ENCODE measurements at regions not wholly inside any gene's neighbourhood (a gene's known extent, or its start where the extent isn't known, plus 50 kb on each side); places are given as distances from the start of the nearest gene placed in this dataset.

DNA sequence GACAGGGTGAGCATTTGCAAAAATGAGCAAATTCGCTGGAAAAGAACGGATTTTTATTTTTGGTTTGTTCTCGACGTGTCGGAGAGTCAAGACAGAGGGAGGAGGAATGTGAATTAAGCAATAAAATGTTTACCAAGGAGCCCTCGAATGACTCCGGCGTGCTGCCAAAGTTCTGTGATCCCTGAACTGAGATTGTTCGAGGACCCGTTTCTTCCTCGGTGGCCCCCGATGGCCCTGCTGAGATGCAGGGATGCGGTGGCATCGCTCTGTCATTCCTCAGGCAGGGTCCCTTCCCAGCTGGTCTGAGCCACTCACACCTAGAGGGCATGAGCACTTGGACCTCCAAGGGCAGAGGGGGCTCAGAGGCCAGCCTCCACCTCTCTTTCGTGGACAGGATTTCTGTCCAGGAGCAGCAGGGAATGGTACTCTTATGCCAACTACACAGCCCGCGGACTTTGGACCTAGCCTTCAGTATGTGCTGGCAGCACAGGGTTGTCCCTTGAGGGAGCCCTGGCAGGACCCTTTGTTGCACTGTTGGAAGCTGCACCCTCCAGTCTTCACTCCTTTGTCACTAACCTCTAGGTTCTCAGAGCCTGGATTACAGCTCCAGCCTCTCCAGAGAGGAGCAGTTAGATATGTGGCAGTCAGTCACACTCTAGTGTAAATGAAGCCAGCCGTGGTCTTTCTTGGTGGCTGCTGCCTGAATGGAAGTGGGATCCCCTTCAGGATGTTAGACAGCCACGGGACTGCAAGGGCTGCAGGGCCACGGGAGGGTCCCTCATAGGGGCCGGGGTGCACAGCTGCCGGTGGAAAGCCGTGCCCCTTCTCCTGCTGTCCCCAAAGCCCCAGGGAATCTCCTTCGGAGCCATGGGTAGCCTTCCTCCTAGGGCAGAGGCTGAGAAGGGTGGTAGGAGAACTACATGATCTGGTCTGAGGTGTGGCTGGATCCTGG, 109.4 kb upstream of the ANO1 start:
- Mint-ChIP-seq H3K27me3 (ENCODE audit: low read depth) (peaks cover 14% of the 10 kb centered on the region), H3K36me3 (ENCODE audit: insufficient read depth in 1 of 3, low read depth in 3 of 3) (no peaks in the 10 kb centered on the region), H3K4me3 (no peak overlapping the region), H3K27ac (no peak overlapping the region), H3K9me3 (no peaks in the 10 kb centered on the region), H3K4me1 (peaks cover 28 to 34% of the 10 kb centered on the region in 2 experiments)
- TF ChIP-seq, protein P1, sequence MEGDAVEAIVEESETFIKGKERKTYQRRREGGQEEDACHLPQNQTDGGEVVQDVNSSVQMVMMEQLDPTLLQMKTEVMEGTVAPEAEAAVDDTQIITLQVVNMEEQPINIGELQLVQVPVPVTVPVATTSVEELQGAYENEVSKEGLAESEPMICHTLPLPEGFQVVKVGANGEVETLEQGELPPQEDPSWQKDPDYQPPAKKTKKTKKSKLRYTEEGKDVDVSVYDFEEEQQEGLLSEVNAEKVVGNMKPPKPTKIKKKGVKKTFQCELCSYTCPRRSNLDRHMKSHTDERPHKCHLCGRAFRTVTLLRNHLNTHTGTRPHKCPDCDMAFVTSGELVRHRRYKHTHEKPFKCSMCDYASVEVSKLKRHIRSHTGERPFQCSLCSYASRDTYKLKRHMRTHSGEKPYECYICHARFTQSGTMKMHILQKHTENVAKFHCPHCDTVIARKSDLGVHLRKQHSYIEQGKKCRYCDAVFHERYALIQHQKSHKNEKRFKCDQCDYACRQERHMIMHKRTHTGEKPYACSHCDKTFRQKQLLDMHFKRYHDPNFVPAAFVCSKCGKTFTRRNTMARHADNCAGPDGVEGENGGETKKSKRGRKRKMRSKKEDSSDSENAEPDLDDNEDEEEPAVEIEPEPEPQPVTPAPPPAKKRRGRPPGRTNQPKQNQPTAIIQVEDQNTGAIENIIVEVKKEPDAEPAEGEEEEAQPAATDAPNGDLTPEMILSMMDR (conservative IDR thresholded peaks at IDR 0.05), result no peak
- Histone ChIP-seq H3K23ac (ENCODE audit: insufficient read length, low read depth, low read length) (no peak overlapping the region), H2BK12ac (ENCODE audit: insufficient read length, low read depth, low read length) (no peak overlapping the region), H2BK5ac (ENCODE audit: insufficient read length, low read length) (no peak overlapping the region), H2BK20ac (ENCODE audit: low read depth, low read length, poor library complexity, severe bottlenecking) (no peak overlapping the region), H3K27ac (ENCODE audit: insufficient read length, low read depth, low read length) (no peak overlapping the region), H3K14ac (ENCODE audit: insufficient read depth, low read length) (no peak overlapping the region; the same call in 1 of the 2 replicates), H3K23me2 (ENCODE audit: insufficient read length, low read depth, low read length, poor library complexity, severe bottlenecking) (no peaks in the 10 kb centered on the region), H3K56ac (ENCODE audit: insufficient read length, low read depth, low read length) (no peak overlapping the region), H3K4me2 (ENCODE audit: insufficient read depth, insufficient read length, low read length) (no peak overlapping the region), H3K18ac (ENCODE audit: insufficient read length, low read depth, low read length) (no peak overlapping the region), H3K9me3 (ENCODE audit: control insufficient read depth, low read depth, low read length) (no peaks in the 10 kb centered on the region), H3T11ph (ENCODE audit: low read length) (no peak overlapping the region), H2BK15ac (ENCODE audit: low read depth, low read length) (no peak overlapping the region), H2AK5ac (ENCODE audit: insufficient read length, low read length) (no peak overlapping the region), H2AFZ (ENCODE audit: low read length) (no peak overlapping the region), H3K9ac (ENCODE audit: extremely low read depth, insufficient read length, low read length) (no peak overlapping the region), H3K79me2 (ENCODE audit: insufficient read depth, low read length) (no peaks in the 10 kb centered on the region), H3K27me3 (ENCODE audit: insufficient read depth, low read length) (no peaks in the 10 kb centered on the region), H4K20me1 (ENCODE audit: control insufficient read depth, insufficient read depth, insufficient read length) (no peaks in the 10 kb centered on the region), H4K91ac (ENCODE audit: insufficient read length, low read depth, low read length) (no peak overlapping the region), H3K4me1 (ENCODE audit: insufficient read depth, low read length) (no peaks in the 10 kb centered on the region; the same call in none of the 2 replicates), H4K5ac (ENCODE audit: insufficient read length, low read depth, low read length) (no peak overlapping the region), H3K79me1 (ENCODE audit: insufficient read depth, low read depth, low read length, poor library complexity, severe bottlenecking) (no peaks in the 10 kb centered on the region), H3K4ac (ENCODE audit: low read depth, low read length) (no peak overlapping the region), H2BK120ac (ENCODE audit: low read depth, low read length, poor library complexity, severe bottlenecking) (no peak overlapping the region), H4K8ac (replicated peaks; ENCODE audit: insufficient read length, low read depth, low read length) (no peak overlapping the region)
- WGBS (ENCODE audit: extremely low coverage, insufficient read length, low lambda C conversion rate), result 100% methylated on average over 4 of the region's 24 CpGs
- no peak for DNase-seq
